ENCODE measurements at regions not wholly inside any gene's neighbourhood (a gene's known extent, or its start where the extent isn't known, plus 50 kb on each side); places are given as distances from the start of the nearest gene placed in this dataset.

GRCh38 chr1:34549199-34549598 lies 205.6 kb upstream of the GJB5 start:
- H3K4me3 ChIP-seq (ENCODE audit: low read depth, low read length), result no peak overlapping the region
- TF ChIP-seq CTCF (IDR thresholded peaks at IDR 0.05; ENCODE audit: low read depth, low read length), result no peak
- in situ Hi-C loops (cut with HindIII; ENCODE audit: low sequenced_read_pairs), result no loop called here
- DNase-seq (ENCODE audit: low read depth, low spot score), result no peak

GRCh38 chr1:34578306-34578705 lies 176.5 kb upstream of the GJB5 start:
- TF ChIP-seq CTCF (IDR thresholded peaks at IDR 0.05; ENCODE audit: low read depth, low read length), result no peak
- in situ Hi-C loops (cut with HindIII; ENCODE audit: low sequenced_read_pairs), result no loop called here
- no peak overlapping the region for H3K4me3 ChIP-seq (ENCODE audit: low read depth, low read length)
- no peak for DNase-seq (ENCODE audit: low read depth, low spot score)

GRCh38 chr1:34582356-34582755 lies 172.5 kb upstream of the GJB5 start:
- in situ Hi-C loops (cut with HindIII; ENCODE audit: low sequenced_read_pairs), result no loop called here
- H3K4me3 ChIP-seq (ENCODE audit: low read depth, low read length), result no peak overlapping the region
- no peak for DNase-seq (ENCODE audit: low read depth, low spot score)
- no peak for TF ChIP-seq CTCF (IDR thresholded peaks at IDR 0.05; ENCODE audit: low read depth, low read length)

GRCh38 chr1:34587761-34588160 lies 167.1 kb upstream of the GJB5 start:
- no peak overlapping the region for H3K4me3 ChIP-seq (ENCODE audit: low read depth, low read length)
- in situ Hi-C loops (cut with HindIII; ENCODE audit: low sequenced_read_pairs), result no loop called here
- no peak for DNase-seq (ENCODE audit: low read depth, low spot score)
- TF ChIP-seq CTCF (IDR thresholded peaks at IDR 0.05; ENCODE audit: low read depth, low read length), result no peak

- DNase-seq (ENCODE audit: low read depth, low spot score), result no peak
These were observed 164.6 kb upstream of the GJB5 start for GRCh38 chr1:34590211-34590623.

GRCh38 chr1:34591751-34592629 lies 162.9 kb upstream of the GJB5 start:
- no peak overlapping the region for H3K4me3 ChIP-seq (ENCODE audit: low read depth, low read length)
- no peak for DNase-seq (ENCODE audit: low read depth, low spot score)
- in situ Hi-C loops (cut with HindIII; ENCODE audit: low sequenced_read_pairs), result no loop called here
- TF ChIP-seq CTCF (IDR thresholded peaks at IDR 0.05; ENCODE audit: low read depth, low read length), result no peak

More at GRCh38 chr1:34590211-34590623, 164.6 kb upstream of the GJB5 start:
- in situ Hi-C loops (cut with HindIII; ENCODE audit: low sequenced_read_pairs), result no loop called here
- TF ChIP-seq CTCF (IDR thresholded peaks at IDR 0.05; ENCODE audit: low read depth, low read length), result no peak
- H3K4me3 ChIP-seq (ENCODE audit: low read depth, low read length), result no peak overlapping the region
